ENCODE measurements at regions not wholly inside any gene's neighbourhood (a gene's known extent, or its start where the extent isn't known, plus 50 kb on each side); places are given as distances from the start of the nearest gene placed in this dataset.

DNA sequence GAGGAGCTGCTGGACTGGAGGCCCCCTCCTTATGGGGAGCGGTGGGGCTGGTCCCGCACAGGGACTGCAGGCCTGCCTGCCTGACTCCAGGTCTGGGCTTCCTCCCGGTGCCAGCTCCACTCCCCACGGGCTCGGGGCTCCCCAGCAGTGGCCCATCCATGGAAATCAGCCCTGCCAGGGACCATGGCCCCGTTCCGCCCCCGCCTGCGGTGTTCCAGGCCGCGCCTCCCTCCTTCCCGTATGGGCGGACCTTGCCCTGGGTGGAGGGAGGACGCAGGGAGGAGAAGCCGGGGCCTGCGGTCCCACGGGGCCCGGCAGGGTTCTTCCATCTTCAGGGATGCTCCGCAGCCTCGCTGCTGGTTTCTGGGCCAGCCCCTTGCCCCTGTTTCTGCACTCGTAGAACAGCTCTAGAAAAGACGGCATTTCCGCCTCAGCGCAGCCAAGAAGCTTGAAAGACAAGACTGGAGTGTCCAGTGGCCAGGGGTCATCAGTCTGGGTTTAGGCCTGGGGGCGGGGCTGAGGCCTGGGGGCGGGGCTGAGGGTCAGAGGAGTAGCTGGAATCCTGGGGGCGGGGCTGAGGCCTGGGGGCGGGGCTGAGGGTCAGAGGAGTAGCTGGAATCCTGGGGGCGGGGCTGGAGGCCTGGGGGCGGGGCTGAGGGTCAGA is 1330.6 kb downstream of the BRD1 start:
- 87% methylated on average over 3 of the region's 30 CpGs; no CpG with 5 or more reads in 1 of the 2 donors for WGBS, 2 donors
- no peak overlapping the region for H3K27ac ChIP-seq
- no peaks in the 10 kb centered on the region for H3K36me3 ChIP-seq
- H3K4me1 ChIP-seq, result no peaks in the 10 kb centered on the region
- peaks cover 0 to 84% (median 0%) of the 10 kb centered on the region in 4 donors for H3K27me3 ChIP-seq
- DNase-seq, result no peak
- no peak overlapping the region for H3K4me3 ChIP-seq
- intact Hi-C loops (cut with DNase I), result no loop called here
- H3K9me3 ChIP-seq, result no peaks in the 10 kb centered on the region
- TF ChIP-seq CTCF (IDR thresholded peaks at IDR 0.05), result no peak
- TF ChIP-seq POLR2A (IDR thresholded peaks at IDR 0.05), result no peak

GRCh38 chr22:48496226-48496845 is 1331.3 kb downstream of the BRD1 start:
- Histone ChIP-seq H3K4me1 (no peaks in the 10 kb centered on the region), H3K36me3 (no peaks in the 10 kb centered on the region), H3K27me3 (peaks cover 0 to 85% (median 2%) of the 10 kb centered on the region in 4 donors), H3K9me3 (no peaks in the 10 kb centered on the region), H3K27ac (no peak overlapping the region), H3K4me3 (no peak overlapping the region)
- TF ChIP-seq CTCF (IDR thresholded peaks at IDR 0.05) (no peak), POLR2A (IDR thresholded peaks at IDR 0.05) (no peak)
- 77 to 87% methylated on average over 3 to 5 of the region's 16 CpGs for WGBS, 2 donors
- intact Hi-C loops (cut with DNase I), result no loop called here
- no peak for DNase-seq

DNA sequence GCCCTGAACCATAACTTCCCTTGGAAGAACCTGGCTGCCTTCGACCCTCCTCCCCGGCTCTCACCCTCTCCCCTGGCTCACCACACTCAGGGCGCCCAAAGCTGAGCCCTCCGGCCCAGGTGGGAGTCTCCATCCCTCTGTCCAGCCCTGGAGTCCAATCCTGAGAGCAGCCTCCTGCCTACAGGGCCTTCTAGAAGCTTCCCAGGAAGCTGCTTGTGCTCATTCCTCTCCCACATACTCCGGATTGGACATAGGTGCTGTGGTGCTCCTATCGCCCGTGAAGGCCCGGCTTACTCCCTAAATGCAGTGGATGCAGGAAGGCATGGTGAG is 1332.0 kb downstream of the BRD1 start:
- Histone ChIP-seq H3K27me3 (peaks cover 0 to 86% (median 6%) of the 10 kb centered on the region in 4 donors), H3K36me3 (no peaks in the 10 kb centered on the region), H3K9me3 (no peaks in the 10 kb centered on the region), H3K27ac (no peak overlapping the region), H3K4me1 (peaks cover 0 to 4% (median 3%) of the 10 kb centered on the region in 3 donors), H3K4me3 (no peak overlapping the region)
- intact Hi-C loops (cut with DNase I), result no loop called here
- no peak for DNase-seq
- TF ChIP-seq CTCF (IDR thresholded peaks at IDR 0.05) (no peak), POLR2A (IDR thresholded peaks at IDR 0.05) (no peak)
- 82 to 83% methylated on average over 2 to 8 of the region's 8 CpGs for WGBS, 2 donors

GRCh38 chr22:48494968-48495750 is 1332.5 kb downstream of the BRD1 start:
- intact Hi-C loops (cut with DNase I), result no loop called here
- Histone ChIP-seq H3K27ac (no peak overlapping the region), H3K4me1 (peaks cover 0 to 9% (median 3%) of the 10 kb centered on the region in 3 donors), H3K36me3 (no peaks in the 10 kb centered on the region), H3K27me3 (peaks cover 0 to 86% (median 8%) of the 10 kb centered on the region in 4 donors), H3K4me3 (no peak overlapping the region), H3K9me3 (no peaks in the 10 kb centered on the region)
- 86 to 89% methylated on average over 4 to 10 of the region's 20 CpGs for WGBS, 2 donors
- DNase-seq, result no peak
- TF ChIP-seq CTCF (IDR thresholded peaks at IDR 0.05), result no peak
- no peak for TF ChIP-seq POLR2A (IDR thresholded peaks at IDR 0.05)

Data from esophagus squamous epithelium (tissue), 5 donors.